Stimulated activated CD8-positive, alpha-beta memory T cell treated with anti-CD3 and anti-CD28 coated beads, Interleukin-4, amount 100 ng/mL, for 4 hours (primary cell): ENCODE measurements at regions not wholly inside any gene's neighbourhood (a gene's known extent, or its start where the extent isn't known, plus 50 kb on each side); places are given as distances from the start of the nearest gene placed in this dataset.

Experiments
- DNase-seq, 2 donors: peaks; one replicate each; pipeline ENCODE4 v3.0.0-alpha.2; 2020; ENCODE audit warnings: low read depth in 2 of 2, low spot score in 1 of 2

DNA sequence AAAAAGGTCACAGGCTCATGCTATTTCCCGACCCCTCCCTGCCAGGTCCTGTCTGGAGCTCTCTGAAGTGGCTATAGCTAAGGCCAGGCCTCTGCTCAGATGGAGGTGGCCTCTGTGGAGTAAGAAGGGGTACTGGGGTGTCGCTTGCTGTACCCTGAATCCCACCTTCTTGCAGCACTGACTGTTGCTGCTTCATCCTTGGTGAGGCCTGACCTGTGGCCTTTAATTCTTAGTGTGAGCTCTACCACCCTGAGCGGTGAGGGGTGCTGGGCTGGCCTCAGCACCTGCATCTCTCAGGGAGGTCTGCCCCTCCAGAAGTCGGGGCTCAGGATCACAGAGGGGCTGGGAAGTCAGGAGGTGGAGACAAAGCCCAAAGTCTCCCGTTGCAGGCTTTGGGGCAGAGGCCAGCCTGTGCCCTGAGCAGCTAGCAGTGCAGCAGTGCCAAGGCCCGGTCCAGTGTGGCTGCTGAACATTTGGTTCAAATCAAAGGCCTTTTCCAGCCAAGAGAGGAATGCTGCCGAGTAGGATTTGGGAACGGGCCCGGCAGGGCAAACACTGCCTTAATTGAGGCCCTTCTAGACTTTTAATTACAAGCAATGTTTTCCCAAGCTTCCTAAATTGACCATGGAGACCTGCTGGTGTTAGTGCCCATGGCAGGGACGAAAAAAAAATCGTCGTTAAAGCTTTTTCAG lies 133.5 kb upstream of the HAAO start:
- DNase-seq: no peak

DNA sequence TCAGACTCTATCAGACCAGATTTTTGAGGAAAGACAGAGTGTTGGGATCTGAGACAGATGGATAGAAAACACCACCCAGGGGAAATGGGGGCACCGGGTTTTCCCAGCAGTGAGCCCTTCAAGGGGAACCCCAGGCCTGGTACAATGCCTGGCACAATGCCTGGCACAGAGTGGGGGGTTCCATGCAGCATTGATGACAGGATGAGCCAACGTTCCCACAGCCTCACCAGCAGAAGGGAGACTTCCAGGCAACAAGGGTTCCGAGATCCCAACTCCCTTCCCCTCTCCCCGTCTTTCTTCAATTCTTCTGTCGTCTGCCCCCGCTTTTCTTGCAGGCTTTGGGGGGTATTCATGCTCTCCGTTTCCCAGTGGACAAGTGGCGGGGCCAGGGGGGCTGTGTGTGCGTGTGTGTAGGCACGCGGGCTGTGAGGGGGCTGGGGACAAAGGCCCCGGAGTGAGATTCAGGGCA lies 132.1 kb upstream of the HAAO start:
- DNase-seq: no peak

DNA sequence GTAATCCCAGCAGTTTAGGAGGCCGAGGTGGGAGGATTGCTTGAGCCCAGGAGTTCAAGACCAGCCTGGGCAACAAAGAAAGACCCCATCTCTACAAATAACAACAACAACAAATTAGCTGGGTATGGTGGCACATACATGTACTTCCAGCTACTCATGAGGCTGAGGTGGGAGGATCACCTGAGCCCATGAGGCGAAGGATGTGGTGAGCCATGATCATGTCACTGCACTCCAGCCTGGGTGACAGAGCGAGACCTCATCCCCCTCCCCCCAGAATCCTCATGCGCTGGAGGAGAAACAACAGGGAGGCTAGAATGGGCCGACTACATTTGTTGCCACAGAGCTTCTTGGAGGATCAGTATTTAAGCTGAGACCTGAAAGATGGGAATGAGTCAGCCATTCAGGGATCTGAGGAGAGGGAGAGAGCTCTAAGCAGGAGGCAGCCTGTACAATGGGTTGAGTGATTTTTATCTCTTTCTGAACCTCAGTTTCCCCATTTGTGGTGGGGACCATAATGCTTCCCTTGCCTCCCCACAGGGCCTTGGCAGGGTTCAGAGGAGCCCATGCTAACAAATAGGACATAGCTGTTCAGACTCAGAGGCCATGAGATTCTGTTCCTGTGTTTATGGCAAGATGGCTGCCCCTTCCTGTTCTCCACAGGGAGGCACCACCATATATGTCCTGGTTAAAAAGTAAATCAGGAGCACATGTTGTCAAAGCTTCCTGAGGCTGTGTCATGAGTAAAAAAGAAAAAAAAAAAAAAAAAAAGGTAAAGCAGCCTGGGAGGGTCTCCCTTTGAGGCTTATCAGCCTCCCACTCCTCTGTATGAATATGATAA lies 131.4 kb upstream of the HAAO start:
- DNase-seq: no peak

DNA sequence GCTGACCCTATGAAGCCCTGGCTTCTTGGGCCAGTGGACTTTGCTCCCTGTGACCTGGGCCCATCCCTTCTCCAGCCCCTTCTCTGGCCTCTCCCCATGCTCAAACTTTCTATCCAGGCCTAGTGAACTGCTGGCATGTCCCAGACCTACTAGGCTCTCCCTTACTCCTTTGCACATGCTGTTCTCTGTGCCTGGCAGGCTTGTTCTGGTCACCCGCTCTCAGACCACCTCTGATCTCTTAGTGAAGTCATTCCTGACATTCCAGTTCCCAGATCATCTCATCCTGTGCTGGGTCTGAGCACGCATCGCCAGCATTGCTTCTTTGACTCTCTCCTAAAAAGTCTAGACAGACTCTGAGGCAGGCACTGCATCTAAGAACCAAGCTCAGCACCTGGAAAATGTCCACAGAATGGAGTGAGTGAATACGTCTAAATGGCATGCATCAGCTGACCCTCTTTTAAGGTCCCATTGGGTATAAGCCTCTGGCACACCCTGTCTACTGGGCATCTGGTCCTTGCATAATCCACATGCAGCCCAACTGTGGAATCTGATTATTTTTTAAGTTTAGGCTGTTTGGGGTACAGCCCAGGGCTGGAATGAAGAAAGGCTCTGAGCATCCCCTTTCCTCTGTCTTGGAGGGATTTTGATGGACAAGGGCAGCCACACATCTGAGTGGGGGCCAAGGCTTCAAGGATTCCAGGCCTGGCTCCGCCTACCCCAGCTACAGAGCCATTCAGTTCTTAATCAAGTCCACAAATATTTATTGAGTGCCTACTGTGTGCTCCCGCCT lies 130.6 kb upstream of the HAAO start:
- DNase-seq: no peak

DNA sequence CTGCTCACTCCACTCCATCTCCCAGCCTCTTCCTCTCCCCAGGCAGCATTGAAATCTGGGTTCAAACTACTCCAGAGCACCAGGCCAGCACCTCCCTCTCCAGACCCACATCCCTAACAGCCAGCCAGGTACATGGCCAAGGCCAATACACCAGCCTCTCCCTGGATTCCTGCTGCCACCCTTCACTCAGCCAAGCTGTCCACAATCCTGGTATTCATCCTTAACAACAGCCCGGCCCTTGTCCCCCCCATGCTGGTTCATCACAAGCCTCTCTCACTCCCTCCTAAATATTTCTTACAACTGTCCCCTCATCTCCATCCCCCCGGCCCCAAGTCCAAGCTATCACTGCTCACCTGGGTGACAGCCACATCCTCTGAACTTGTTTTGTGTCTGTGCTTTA lies 129.9 kb upstream of the HAAO start:
- no peak for DNase-seq

DNA sequence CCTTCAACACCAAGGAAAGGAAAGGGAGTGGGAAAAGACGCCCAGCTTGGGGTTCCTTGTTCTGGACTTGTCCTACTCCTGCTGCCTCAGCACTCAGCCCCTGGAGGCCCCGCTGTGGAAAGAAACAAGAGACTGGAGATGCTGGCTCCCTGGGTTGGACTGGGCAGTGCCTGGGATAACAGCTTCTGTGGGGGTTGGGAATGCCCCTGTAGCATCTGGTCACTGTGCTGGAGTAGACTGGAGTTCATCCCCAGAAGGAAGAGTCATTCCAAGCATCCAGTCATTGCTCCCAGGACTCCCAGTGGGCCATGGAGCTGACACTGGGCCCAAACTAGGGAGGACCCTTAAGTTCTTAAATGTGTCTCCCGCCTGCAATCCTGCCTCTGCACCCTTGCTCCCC lies 129.3 kb upstream of the HAAO start:
- DNase-seq: no peak

DNA sequence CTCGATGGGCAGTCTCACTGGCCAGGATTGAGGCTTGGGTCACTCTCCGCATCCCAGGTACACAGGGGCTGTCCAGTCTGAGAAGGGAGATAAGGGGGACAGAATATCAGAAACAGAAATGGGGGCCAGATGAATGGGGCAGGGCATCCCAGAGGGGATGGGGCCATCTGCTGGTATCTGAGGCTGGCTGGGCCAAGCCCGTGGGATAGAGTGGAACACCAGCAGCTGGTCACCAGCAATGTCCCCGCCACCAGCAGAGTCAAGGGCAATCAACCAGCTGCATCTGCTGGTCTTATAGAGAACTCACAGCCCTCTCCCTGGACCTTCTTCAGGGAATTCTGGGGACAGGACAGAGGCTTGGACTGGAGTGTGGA lies 128.8 kb upstream of the HAAO start:
- no peak for DNase-seq

DNA sequence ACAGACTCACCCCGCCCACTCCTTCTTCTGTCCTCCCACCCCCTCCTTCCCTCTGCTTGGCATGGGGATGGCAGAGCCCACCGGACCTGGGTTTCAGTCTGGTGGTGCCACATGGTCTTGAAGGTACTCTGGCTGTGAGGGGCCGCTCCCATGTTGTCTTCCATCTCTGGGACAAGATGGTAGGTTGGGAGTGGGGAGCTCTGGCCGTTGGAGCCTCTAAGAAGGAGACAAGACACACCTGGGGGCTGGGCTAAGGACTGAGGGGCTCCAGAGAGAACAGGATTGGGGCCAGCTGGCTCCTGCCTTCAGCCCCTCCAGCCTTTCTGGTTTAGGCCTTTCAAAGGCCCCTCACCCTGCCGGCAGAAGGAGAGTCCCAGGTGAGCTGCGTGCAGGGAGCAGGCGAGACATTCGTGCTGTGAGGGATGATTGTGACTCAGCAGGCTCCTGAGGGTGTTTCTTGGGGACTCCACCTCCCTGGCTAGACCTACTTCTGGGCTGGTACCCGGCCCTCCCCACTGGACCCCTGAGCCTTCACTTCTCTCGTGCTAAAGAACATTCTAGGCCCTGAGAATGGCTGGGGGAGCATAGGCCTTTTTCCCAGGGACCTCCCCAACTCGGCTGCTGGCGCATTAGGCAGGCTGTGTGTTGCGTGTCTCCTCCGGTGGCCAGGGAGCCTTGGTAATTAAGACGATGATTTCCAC lies 128.2 kb upstream of the HAAO start:
- no peak for DNase-seq

DNA sequence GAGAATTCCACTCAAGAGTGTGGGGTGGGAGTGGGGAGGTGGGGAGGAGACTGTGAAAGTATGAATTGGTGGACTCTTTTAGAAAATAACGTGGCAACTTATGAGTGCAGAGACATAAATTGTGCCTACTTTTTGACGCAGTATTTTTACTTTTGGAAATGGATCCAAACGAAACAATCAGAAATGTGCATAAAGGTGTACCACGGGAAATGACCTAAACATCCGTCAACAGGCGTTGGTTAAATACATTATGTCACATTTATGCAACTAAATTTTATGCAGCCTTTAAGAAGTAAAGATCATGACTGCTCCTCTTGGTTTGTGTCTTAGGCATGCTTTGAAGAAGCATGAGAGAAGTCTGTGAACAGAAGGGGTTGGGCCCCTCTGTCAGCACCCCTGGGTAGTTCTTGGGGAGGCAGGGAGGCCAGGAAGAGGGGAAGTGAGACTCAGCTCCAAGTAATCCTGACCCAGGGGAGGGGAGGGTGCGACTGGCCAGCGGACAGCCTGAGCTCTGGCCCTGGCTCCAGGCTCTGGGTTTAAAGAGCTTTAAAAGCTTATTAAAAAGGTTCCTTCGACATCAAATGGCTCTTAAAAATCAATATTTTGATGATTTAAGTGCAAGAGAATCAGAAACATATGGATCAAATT lies 126.4 kb upstream of the HAAO start:
- no peak for DNase-seq

DNA sequence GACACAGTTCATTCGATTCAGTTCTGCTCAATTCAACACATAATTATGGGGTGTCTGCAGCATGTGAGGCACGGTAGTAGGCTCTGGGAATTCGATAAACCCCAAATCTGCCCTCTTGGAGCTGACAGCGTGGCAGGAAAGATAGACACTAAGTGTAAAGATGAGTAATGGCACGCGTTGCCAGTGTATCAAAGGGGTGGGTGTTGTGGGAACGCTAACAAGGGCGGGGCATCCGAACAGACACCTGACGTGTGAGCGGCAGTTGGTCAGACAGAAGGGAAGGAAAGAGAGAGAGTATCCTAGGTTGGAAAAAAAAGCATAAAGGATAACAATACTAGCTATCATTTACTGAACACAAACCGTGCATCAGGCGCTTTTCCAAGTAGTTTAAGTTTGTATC lies 125.7 kb upstream of the HAAO start:
- no peak for DNase-seq

DNA sequence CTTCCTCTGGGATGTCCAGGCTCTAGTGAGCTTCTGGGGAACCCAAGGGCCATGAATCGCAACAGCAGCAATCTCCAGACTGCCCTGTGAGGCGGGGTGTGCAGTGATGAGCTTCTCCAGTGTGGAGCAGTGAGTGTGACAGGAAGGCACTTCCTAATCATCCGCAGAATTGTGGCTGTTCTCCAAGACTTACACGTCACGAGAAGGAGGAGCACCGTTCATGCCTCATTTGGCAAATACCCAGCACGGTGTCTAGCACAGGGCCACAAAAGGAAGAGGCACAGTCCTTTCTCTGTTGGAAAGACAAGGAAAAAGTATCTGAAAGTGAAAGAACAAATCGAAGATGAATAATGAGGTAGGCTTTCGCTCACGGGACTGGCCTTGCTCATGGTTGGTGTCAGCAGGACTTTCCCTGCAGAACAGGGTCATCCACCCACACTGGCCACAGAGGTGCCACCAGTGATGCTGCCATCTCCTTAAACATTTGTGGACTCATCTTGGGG lies 125.1 kb upstream of the HAAO start:
- DNase-seq: no peak

DNA sequence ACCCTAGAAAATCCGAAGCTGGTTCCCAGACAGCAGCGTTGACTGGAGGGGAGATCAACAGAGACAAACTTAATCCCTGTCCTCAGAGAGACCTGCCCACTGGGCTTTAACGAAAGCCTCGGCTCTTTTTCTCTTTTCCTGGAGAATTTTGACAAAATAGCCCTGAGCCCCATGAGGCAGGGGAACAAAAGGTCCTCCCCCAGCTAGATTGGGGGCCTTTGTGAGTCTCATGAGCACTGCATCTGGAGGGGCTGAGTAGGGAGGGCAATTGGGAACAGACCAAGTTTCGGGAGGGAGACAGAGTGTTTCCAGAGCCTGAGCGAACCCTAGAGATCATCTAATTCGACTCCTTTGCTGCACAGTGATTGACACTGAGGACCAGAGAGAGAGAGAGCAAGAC lies 123.9 kb upstream of the HAAO start:
- no peak for DNase-seq

DNA sequence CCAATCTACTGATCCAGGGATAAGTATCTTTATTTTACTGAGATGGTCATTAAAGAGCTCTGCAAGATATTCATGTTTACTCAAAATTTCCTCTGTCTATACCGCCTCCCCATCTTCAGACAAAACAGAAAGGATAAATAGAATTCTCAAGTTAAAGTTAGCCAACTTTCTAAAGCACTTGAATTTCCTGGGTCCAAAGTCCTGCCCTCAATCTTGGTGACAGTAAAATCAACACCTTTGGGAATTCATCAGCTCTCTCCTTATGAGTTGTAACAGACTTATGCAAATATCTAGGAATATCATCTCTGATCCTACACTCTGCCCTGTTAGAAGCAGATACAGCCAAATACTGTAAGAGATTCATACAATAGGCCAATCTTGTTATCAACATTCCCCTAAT lies 122.5 kb upstream of the HAAO start:
- no peak for DNase-seq

DNA sequence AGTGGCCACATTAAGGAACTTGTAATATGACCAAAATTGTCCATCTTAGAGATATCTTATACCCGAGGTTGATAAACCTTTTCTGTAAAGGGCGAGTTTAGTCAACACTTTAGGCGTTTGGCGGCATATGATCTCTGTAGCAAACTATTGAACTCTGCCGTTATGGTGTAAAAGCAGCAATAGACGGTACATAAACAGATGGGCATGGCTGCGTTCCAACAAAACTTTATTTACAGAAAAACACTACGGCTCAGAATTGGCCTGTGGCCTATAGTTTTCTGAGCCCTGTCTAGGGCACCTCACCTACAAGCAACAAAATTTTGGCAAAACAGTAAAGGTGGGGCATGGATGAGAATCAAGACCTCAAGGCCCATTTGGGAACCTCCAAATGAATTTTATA lies 121.9 kb upstream of the HAAO start:
- DNase-seq: no peak

DNA sequence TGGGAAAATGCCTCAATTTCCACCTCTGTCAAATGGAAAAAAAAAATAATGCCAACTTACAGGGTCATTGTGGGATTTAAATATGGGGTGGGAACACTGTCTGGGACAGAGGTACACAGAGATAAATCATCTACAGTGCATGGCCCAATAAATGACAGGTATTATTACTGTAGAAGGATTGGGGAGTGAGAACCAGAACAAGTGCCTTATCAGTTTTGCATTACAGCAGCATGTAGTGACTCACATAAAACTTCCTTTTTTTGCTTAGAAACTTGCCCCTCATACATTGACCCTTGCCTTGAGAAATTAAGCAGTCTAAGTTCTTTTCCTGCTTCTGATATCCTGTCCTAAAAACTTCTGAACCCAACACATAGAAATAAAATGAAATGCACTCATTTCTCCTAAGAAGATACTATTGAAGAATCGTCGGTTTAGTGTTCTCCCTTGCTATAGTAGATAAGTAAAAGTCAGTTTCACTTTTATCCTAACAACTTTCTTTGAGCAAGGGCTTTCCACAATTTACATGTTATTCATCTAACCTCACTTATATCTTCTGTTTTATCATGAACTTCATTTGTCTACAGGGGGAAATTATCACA lies 121.0 kb upstream of the HAAO start:
- no peak for DNase-seq

DNA sequence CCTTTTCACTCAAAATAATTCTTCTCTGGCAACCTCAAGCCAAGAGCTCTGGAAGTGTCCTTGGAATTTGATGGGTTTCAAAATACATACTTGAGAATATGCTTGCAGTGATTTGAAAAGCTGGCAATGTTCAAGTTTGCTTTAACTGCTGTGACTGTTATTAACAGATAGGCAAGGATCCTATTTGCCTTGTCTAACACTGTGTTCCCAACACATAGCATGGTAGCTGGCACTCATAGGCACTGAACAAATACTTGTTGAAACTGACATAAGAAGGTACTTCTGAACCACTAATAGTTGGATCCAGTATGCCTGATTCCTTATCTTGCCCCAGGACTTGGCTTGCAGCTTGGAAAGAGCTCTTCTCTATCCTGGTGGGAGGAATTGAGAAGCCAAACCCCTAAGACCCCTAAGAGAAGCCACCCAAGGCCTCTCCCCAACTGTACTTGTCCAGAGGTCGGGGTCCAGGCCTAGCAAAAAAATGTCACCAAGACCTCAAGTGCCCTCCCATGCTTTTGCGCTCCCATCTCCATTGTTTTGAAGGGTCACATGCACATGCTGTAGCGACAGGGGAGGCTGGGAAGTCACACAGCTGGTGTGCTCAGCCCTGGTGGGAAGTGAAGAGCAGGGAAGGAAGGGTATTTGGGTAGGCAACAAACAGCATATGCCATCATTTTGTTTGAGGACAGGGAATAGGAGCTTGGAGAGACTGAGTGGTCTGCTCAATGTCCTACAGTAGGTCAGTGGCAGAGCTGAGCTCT lies 118.4 kb upstream of the HAAO start:
- no peak for DNase-seq

DNA sequence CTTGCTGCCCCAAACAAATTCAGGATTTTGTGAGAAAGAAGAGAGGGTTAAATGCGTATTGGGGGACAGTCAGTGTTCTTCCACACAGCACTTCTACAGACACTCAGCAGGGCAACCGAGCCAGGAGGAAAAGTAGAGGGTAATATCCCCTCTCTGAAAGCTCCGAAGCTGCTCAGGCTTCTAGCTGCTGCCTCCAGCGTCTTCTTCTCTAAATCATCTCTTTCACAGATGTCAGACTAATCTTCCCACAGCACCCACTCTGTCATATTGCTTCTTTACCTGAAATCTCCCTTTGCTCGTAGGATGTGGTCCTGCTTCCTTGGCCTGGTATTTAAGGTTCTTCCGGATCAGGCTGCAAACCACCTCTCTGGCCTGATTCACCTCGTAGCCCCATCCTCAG lies 117.6 kb upstream of the HAAO start:
- no peak for DNase-seq

DNA sequence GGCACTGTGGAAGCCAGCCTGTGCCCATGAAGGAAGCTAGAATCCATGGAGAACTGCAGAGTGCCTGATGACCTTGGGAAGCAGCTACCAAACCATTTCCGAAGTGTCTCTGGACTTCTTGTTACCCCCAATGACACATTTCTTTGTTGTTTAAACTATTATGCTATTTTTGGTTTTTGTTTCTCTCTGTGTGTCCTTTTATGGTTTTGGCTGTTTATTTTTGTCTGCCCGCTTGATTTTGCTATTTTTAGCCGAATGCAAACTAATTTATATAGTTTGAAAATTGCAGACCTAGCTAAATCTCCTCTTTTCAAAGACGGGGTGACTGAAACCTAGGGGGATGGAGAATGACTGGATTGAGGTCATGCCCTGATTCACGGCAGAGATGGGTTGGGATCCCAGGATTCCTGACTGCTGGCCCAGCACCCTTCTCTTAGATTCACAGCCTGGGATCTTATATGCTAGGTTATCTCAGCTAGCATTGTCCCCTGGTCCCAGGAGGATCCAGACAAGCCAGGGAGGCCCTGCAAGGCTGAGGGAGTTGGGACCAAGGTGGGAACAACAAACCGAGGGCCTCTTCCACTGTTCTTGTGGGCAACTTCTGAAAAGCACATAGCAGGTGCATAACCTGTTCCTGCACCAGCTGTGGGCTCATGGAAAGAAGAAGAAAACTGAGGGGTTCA lies 116.3 kb upstream of the HAAO start:
- no peak for DNase-seq

DNA sequence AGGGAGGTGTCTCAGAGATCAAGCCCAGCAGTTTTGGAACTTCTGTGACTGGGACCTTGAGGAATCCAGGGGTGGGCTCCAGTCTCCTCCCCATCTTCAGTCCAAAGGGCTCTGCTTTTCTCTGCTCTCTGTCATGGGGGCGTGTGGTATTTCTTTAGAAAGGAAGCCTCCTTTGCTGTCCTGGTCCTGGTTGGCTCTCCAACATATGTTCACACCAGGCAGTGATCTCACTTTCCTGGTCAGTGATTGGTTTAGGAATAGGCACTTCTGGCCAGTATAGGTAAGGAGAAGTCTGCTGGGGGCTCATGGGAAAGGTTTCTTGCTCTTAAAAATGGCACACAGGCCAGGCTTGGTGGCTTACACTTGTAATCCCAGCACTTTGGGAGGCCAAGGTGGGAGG lies 115.5 kb upstream of the HAAO start:
- DNase-seq: no peak
